OCI-LY3 (cell line): ENCODE measurements at regions not wholly inside any gene's neighbourhood (a gene's known extent, or its start where the extent isn't known, plus 50 kb on each side); places are given as distances from the start of the nearest gene placed in this dataset.

ENCODE experiments used
- EZH2phosphoT487 ChIP-seq: fragments of 200-600 bp; shearing (Covaris generic); IDR thresholded peaks from 2 replicates; pipeline ENCODE4 v1.6.1; 2018; ENCODE audit warnings: antibody characterized with exemption, mixed run types, low read depth
- TF ChIP-seq, protein P1 (sequence below): fragments of 200-600, 300-600 bp; sonication (generic); IDR thresholded peaks from 2 replicates; pipeline ENCODE4 v1.5.1; 2014; ENCODE audit warnings: antibody characterized with exemption, low read length, low read depth

DNA sequence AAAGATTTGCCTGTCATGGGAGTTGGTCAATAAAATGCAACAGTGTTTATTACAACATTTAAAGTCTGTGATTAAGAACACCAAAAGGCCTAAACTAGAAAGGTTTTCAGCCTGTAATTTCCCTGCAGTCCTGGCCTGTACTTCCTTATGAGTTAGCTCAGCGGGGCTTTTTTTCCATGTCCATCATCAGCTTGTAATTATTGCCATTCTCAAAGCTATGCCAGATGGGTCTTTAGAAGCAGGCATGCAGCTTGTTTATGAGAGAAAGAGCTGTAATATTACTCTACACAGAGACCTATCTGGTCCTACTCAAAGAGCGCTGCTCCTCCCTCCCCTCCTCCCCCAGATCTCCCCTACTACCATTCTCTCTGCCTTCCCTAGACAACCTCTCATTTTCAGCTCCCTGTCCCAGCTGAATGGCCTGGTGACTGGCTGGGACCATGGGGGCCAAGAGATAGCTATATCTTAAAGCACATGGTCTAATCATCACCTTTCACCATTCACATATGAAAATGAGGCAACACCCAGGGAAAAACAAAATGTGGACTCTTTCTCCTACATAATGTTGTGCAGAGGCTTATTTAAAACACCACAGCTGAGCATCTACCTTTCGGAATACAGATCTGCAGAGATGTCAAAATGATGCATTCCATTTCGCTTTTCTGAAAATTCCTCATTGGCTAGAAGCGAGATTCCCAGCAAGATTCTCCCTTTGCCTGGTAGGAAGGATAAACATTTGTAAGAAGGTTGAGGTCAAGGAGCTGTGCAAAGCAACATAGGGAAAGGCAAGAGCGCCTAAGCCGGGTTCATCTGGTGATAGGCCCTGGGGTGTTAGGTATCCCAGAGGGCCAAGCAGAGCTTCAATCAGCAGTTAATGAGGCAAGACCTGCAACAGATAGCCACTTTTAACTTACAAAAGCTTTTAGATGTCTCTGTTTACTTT lies 209.7 kb upstream of the CDKN3 start:
- TF ChIP-seq, protein P1, sequence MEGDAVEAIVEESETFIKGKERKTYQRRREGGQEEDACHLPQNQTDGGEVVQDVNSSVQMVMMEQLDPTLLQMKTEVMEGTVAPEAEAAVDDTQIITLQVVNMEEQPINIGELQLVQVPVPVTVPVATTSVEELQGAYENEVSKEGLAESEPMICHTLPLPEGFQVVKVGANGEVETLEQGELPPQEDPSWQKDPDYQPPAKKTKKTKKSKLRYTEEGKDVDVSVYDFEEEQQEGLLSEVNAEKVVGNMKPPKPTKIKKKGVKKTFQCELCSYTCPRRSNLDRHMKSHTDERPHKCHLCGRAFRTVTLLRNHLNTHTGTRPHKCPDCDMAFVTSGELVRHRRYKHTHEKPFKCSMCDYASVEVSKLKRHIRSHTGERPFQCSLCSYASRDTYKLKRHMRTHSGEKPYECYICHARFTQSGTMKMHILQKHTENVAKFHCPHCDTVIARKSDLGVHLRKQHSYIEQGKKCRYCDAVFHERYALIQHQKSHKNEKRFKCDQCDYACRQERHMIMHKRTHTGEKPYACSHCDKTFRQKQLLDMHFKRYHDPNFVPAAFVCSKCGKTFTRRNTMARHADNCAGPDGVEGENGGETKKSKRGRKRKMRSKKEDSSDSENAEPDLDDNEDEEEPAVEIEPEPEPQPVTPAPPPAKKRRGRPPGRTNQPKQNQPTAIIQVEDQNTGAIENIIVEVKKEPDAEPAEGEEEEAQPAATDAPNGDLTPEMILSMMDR, result no peak
- TF ChIP-seq EZH2phosphoT487, result no peak
